ENCODE measurements at regions not wholly inside any gene's neighbourhood (a gene's known extent, or its start where the extent isn't known, plus 50 kb on each side); places are given as distances from the start of the nearest gene placed in this dataset.
"Not testable (repeated sequence)": the region's sequence is repeated elsewhere in the genome, so short reads cannot be mapped to it uniquely, and the experiment has no call there.

DNA sequence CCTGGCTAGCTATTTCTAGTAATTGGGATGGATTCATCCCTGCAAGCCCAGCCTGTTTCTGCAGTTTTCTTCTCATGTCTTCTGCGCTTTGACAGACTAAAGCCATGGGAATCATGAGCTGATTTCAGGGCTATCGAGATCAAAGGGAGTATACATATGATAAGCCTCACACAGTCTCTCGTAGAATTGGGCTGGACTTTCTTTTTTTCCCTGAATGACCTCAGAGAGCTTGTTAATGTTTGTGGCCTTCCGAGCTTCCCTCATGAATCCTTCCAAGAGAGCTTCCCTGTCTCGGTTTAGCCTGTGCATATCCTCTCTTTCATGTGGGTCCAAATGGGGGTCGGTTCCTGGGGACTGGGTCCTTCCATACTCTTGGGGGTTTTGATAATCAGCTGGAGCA, 130.3 kb downstream of the ADRA2C start:
- TF ChIP-seq, protein P1, sequence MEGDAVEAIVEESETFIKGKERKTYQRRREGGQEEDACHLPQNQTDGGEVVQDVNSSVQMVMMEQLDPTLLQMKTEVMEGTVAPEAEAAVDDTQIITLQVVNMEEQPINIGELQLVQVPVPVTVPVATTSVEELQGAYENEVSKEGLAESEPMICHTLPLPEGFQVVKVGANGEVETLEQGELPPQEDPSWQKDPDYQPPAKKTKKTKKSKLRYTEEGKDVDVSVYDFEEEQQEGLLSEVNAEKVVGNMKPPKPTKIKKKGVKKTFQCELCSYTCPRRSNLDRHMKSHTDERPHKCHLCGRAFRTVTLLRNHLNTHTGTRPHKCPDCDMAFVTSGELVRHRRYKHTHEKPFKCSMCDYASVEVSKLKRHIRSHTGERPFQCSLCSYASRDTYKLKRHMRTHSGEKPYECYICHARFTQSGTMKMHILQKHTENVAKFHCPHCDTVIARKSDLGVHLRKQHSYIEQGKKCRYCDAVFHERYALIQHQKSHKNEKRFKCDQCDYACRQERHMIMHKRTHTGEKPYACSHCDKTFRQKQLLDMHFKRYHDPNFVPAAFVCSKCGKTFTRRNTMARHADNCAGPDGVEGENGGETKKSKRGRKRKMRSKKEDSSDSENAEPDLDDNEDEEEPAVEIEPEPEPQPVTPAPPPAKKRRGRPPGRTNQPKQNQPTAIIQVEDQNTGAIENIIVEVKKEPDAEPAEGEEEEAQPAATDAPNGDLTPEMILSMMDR (IDR thresholded peaks at IDR 0.05; ENCODE audit: low read depth, low read length): no peak
- H3K4me3 ChIP-seq (ENCODE audit: low read depth, low read length): no peak overlapping the region

DNA sequence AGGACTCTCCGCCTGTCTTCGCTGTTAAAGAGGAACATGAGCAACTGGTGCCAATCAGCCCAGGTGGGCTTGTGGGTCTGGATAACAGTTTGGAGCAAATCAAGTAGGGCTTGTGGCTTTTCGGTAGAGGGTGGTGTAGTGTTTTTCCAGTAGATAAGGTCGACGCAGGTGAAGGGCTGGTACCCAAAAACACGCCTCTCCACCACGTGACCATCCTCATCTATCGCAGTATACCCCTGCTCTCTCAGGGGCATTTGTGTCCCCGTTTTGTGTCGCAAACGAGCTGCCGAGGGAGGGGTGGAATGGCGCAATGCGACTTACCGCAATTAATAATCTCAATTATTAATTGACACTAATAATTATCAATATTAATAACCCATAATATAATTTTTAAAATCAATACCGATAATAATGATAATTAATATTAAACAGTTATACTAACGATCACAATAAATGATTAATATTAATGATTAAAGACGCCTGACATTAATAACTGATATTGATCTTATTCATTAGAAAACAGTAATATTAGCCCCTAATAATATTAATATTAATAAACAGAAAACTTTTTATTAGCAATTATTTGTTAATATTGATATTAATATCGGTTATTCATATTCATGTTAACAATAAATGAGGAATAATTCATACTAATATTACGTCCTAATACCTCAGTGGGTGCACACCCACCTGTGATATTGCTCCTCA, 130.8 kb downstream of the ADRA2C start:
- H3K4me3 ChIP-seq (ENCODE audit: low read depth, low read length): not testable (repeated sequence)

DNA sequence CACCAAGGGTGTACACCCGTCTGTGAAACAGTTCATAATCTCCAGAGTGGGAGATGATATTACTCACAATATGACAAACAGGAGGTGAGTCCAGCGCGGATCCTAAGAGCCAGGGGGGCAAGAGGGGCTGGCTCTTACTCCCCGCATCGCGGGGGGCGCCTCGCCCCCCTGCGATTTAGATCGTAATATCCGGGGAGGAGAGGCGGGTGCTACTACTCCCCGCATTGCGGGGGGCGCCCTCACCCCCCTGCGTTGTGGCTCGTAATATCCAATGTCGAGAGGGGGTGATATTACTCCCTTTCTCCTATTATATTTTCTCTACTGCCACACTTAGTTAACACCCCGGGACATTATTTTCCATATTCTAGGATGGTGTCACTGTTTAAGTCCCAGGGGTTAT, 131.9 kb downstream of the ADRA2C start:
- TF ChIP-seq, protein P1 (IDR thresholded peaks at IDR 0.05; ENCODE audit: low read depth, low read length): no peak
- no peak overlapping the region for H3K4me3 ChIP-seq (ENCODE audit: low read depth, low read length)

GRCh38 chr4:3898928-3899327, 132.7 kb downstream of the ADRA2C start:
- not testable (repeated sequence) for H3K4me3 ChIP-seq (ENCODE audit: low read depth, low read length)

GRCh38 chr4:3904264-3904955, 138.2 kb downstream of the ADRA2C start:
- not testable (repeated sequence) for H3K4me3 ChIP-seq (ENCODE audit: low read depth, low read length)

GRCh38 chr4:3909616-3910015, 143.4 kb downstream of the ADRA2C start:
- not testable (repeated sequence) for H3K4me3 ChIP-seq (ENCODE audit: low read depth, low read length)

GRCh38 chr4:3910161-3910950, 144.2 kb downstream of the ADRA2C start:
- H3K4me3 ChIP-seq (ENCODE audit: low read depth, low read length): not testable (repeated sequence)

DNA sequence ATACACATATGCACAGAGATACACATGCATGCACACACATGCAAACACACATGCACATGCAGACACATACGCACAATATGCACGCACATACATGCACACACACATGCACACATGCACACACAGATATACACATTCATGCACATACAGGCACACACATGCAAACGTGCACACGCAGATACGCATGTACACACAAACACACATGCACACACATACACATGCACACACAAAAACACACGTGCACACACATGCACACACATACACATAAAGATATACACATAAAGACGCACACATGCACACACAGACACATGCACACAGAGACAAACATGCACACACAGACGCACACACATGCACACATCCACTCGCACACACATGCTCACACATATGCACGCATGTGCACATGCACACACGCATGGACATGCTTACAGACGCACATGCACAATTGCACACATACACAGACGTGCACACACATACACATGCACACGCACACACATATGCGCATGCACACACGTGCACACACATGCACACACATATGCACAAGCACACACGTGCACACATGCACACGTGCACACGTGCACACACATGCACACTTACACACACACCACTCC, 145.2 kb downstream of the ADRA2C start:
- TF ChIP-seq, protein P1 (IDR thresholded peaks at IDR 0.05; ENCODE audit: low read depth, low read length): no peak
- H3K4me3 ChIP-seq (ENCODE audit: low read depth, low read length): no peak overlapping the region

DNA sequence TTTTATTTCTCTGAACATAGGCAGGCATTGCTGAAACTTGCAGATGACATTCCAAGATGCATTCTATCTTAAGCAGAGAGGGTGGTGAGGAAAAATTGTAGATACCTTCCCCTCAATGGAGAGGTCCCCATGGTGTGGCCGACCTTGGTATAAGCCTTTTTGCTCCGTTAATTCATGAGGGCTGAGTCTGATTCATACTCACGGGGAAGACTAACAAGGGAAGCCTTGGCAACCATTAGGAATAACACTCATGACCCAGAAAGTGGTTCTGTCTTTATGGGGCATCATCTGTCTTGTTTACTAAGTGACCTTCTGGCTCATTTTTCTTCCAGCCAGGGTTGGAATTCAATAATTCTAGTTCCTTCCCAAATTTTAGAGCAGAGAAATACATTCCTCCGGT, 148.3 kb downstream of the ADRA2C start:
- not testable (repeated sequence) for H3K4me3 ChIP-seq (ENCODE audit: low read depth, low read length)

DNA sequence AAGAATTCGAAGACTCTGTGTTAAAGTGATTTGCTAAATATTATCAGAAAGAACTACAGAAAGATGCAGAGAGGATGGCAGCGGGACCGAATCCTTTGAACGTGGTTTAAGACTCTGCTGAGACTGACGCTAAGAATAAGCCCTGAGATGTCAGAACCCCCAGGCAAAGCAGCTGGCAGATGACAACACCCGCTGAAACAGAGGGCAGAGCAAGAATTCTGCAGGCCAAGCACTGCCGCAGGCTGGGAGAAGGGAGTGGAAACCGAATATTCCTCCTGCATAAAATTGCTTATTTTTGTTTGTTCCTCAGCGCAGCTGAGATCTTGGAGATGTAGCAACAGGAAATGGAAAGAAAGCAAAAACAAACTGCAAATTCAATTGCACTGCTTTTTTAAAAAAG, 153.3 kb downstream of the ADRA2C start:
- not testable (repeated sequence) for H3K4me3 ChIP-seq (ENCODE audit: low read depth, low read length)

DNA sequence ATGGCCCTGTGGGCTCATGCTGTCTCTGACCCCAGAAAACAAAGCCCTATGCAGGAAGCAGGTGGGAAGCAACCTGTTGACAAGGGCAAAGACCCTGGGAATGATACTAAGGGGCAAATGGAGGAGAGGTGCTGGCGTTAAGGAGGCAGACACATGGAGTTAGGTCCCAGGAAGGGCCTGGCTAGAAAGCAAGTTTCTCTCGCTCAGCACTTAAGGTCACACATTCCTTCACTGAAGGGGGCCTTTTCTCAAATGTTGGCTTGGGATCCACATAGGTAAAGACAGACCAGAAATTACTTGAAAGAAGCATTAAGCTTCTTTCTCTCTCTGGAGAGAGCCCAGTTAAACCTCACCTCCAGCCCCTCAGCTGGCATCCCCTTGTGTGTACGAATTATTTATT, 155.7 kb downstream of the ADRA2C start:
- H3K4me3 ChIP-seq (ENCODE audit: low read depth, low read length): not testable (repeated sequence)

DNA sequence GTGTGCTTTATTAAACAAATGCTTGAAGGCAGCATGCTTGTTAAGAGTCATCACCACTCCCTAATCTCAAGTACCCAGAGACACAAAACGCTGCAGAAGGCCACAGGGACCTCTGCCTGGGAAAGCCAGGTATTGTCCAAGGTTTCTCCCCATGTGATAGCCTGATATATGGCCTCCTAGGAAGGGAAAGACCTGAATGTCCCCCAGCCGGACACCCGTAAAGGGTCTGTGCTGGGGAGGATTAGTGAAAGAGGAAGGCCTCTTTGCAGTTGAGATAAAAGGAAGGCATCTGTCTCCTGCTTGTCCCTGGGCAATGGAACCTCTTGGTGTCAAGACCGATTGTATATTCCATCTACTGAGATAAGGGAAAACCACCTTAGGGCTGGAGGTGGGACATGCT, 159.7 kb downstream of the ADRA2C start:
- H3K4me3 ChIP-seq (ENCODE audit: low read depth, low read length): not testable (repeated sequence)

- H3K4me3 ChIP-seq (ENCODE audit: low read depth, low read length): not testable (repeated sequence)
These were observed 160.1 kb downstream of the ADRA2C start for GRCh38 chr4:3926271-3926670.

DNA sequence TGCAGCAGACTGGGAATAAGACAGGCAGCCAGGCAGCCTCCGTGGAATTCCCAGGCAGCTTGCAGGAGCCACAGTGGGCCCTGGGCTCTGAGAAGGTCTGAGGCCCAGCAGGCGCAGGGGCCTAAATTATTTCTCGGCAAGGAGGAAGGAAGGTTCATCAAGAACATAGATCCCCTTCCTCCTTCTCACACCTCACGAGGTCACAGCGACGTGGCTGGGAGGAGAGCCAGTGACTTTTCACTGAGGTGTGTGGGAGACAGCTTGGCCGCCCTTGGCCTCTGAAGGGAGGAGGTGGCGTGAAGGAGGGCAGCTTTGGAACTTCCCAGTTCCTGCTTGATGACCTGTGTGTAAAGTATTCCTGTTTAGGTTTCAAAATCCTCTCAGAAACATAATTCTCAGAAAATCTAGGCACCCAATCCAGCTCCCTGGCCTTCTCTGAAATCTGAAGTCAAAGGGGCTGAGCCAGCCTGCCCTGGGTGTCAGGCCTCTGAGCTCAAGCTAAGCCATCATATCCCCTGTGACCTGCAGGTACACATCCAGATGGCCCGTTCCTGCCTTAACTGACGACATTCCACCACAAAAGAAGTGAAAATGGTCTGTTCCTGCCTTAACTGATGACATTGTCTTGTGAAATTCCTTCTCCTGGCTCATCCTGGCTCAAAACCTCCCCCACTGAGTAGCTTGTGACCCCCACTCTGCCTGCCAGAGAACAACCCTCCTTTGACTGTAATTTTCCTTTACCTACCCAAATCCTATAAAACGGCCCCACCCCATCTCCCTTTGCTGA, 161.0 kb downstream of the ADRA2C start:
- H3K4me3 ChIP-seq (ENCODE audit: low read depth, low read length): not testable (repeated sequence)

DNA sequence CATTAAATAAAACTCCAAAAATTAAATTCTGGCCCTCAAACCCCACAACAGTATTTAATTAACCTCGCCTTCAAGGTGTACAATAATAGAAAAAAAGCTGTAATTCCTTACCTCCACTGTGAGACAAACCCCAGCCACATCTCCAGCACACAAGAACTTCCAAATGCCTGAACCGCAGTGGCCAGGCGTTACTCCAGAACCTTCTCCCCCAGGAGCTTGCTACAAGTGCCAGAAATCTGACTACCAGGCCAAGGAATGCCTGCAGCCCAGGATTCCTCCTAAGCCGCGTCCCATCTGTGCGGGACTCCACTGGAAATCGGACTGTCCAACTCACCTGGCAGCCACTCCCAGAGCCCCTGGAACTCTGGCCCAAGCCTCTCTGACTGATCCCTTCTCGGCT, 163.2 kb downstream of the ADRA2C start:
- H3K4me3 ChIP-seq (ENCODE audit: low read depth, low read length): not testable (repeated sequence)

GRCh38 chr4:3932734-3933133, 166.5 kb downstream of the ADRA2C start:
- not testable (repeated sequence) for H3K4me3 ChIP-seq (ENCODE audit: low read depth, low read length)

All from WI38 (cell line).